GM12865 (cell line): ENCODE measurements at regions not wholly inside any gene's neighbourhood (a gene's known extent, or its start where the extent isn't known, plus 50 kb on each side); places are given as distances from the start of the nearest gene placed in this dataset.

Source experiments
- DNase-seq: peaks from one replicate; pipeline ENCODE4 v3.0.0; 2010; ENCODE audit warnings: low read depth
- H3K4me3 ChIP-seq: 2 replicates; pipeline ENCODE4 v1.5.1; 2011; ENCODE audit warnings: mild to moderate bottlenecking, low read depth, low read length, control low read depth
- TF ChIP-seq, protein P1 (sequence below): IDR thresholded peaks from 2 replicates; pipeline ENCODE4 v1.5.1; 2011; ENCODE audit warnings: low read length, control low read depth, low read depth, inconsistent platforms; ENCODE audit not compliant: insufficient read depth; ENCODE audit errors: missing control alignments

DNA sequence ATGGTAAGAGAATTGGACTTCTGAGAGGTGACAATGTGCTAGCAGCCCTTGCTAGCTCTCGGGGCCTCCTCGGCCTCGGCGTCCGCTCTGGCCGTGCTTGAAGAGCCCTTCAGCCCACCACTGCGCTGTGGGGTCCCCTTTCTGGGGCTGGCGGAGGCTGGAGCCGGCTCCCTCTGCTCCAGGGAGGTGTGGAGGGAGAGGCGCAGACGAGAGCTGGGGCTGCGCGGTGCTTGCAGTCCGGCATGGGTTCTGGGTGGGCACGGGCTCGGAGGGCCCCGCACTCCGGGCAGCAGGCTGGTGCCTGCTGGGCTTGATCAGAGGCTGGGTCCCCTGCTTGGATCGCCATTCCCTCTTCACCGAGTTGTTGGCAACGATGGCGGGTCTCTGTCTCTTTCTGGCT lies 226.4 kb upstream of the AMIGO2 start:
- TF ChIP-seq, protein P1, sequence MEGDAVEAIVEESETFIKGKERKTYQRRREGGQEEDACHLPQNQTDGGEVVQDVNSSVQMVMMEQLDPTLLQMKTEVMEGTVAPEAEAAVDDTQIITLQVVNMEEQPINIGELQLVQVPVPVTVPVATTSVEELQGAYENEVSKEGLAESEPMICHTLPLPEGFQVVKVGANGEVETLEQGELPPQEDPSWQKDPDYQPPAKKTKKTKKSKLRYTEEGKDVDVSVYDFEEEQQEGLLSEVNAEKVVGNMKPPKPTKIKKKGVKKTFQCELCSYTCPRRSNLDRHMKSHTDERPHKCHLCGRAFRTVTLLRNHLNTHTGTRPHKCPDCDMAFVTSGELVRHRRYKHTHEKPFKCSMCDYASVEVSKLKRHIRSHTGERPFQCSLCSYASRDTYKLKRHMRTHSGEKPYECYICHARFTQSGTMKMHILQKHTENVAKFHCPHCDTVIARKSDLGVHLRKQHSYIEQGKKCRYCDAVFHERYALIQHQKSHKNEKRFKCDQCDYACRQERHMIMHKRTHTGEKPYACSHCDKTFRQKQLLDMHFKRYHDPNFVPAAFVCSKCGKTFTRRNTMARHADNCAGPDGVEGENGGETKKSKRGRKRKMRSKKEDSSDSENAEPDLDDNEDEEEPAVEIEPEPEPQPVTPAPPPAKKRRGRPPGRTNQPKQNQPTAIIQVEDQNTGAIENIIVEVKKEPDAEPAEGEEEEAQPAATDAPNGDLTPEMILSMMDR: no peak
- no peak for DNase-seq
- no peak overlapping the region for H3K4me3 ChIP-seq

GRCh38 chr12:47305464-47305863 lies 225.7 kb upstream of the AMIGO2 start:
- DNase-seq: no peak
- TF ChIP-seq, protein P1: no peak
- H3K4me3 ChIP-seq: no peak overlapping the region

- TF ChIP-seq, protein P1: no peak
- no peak overlapping the region for H3K4me3 ChIP-seq
- no peak for DNase-seq
Observed at GRCh38 chr12:47303995-47304560, 224.3 kb upstream of the AMIGO2 start.

GRCh38 chr12:47303207-47303606 lies 223.4 kb upstream of the AMIGO2 start:
- TF ChIP-seq, protein P1: no peak
- H3K4me3 ChIP-seq: no peak overlapping the region
- DNase-seq: no peak

DNA sequence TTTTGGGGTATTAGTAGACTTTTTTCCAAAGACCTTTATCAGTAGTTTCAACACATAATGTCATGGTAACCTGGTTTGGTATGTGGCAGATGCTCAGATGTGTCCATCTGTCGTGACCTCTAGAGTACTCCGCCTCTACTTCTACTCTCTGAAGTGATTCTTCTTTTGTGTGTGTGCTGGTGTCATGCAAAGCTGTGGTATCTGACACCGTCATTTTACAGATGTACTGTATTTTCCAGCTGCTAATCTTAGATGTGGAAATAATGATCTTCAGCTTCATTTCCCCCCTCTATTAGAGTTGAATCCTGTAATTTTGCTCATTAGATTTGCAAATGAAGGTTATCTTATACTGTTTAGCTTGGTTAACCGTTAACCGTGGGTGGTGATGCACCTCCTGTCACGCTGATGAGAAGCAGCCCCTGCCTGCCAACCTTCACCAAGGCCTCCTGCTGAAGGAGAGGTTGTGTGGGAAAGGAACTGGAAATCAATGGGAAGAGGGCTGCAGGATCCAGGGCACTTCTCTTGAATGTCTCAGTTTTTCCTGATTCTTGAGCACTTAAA lies 222.4 kb upstream of the AMIGO2 start:
- TF ChIP-seq, protein P1: no peak
- peak; percentile 7 for DNase-seq
- no peak overlapping the region for H3K4me3 ChIP-seq

GRCh38 chr12:47299586-47299985 lies 219.8 kb upstream of the AMIGO2 start:
- TF ChIP-seq, protein P1: no peak
- no peak overlapping the region for H3K4me3 ChIP-seq
- DNase-seq: no peak

- H3K4me3 ChIP-seq: no peak overlapping the region
- TF ChIP-seq, protein P1: no peak
- DNase-seq: no peak
Observed at GRCh38 chr12:47297993-47298392, 218.2 kb upstream of the AMIGO2 start.
